ENCODE measurements at regions not wholly inside any gene's neighbourhood (a gene's known extent, or its start where the extent isn't known, plus 50 kb on each side); places are given as distances from the start of the nearest gene placed in this dataset.

- TF ChIP-seq KDM4A (IDR thresholded peaks at IDR 0.05; ENCODE audit: low read depth, low read length, severe bottlenecking), result no peak
- no peak for TF ChIP-seq BCL11A (IDR thresholded peaks at IDR 0.05; ENCODE audit: low read depth in 2 of 2, low read length in 2 of 2)
- TF ChIP-seq CBX8 (IDR thresholded peaks at IDR 0.05; ENCODE audit: borderline replicate concordance, low read depth, low read length), result no peak
Measured at GRCh38 chr3:189058071-189058470, 113.7 kb upstream of the TPRG1 start (continued).
